ENCODE measurements at regions not wholly inside any gene's neighbourhood (a gene's known extent, or its start where the extent isn't known, plus 50 kb on each side); places are given as distances from the start of the nearest gene placed in this dataset.

GRCh38 chr2:191514613-191515012 lies 163.3 kb upstream of the NABP1 start:
- no peak for DNase-seq (ENCODE audit: low spot score)

GRCh38 chr2:191515551-191515950 lies 162.4 kb upstream of the NABP1 start:
- DNase-seq (ENCODE audit: low spot score), result no peak

- no peak for DNase-seq (ENCODE audit: low spot score)
These were observed 161.7 kb upstream of the NABP1 start for GRCh38 chr2:191516260-191516659.

GRCh38 chr2:191521608-191522208 lies 156.2 kb upstream of the NABP1 start:
- DNase-seq (ENCODE audit: low spot score), result peak; percentile 17

- no peak for DNase-seq (ENCODE audit: low spot score)
These were observed 155.3 kb upstream of the NABP1 start for GRCh38 chr2:191522478-191523120.

- no peak for DNase-seq (ENCODE audit: low spot score)
These were observed 151.8 kb upstream of the NABP1 start for GRCh38 chr2:191526091-191526490.

GRCh38 chr2:191526536-191526935 lies 151.4 kb upstream of the NABP1 start:
- no peak for DNase-seq (ENCODE audit: low spot score)

- no peak for DNase-seq (ENCODE audit: low spot score)
These were observed 150.9 kb upstream of the NABP1 start for GRCh38 chr2:191526953-191527556.

GRCh38 chr2:191530618-191531017 lies 147.3 kb upstream of the NABP1 start:
- DNase-seq (ENCODE audit: low spot score), result no peak

- DNase-seq (ENCODE audit: low spot score), result no peak
These were observed 144.2 kb upstream of the NABP1 start for GRCh38 chr2:191533693-191534180.

- no peak for DNase-seq (ENCODE audit: low spot score)
These were observed 140.0 kb upstream of the NABP1 start for GRCh38 chr2:191537921-191538320.

- no peak for DNase-seq (ENCODE audit: low spot score)
These were observed 139.5 kb upstream of the NABP1 start for GRCh38 chr2:191538334-191538903.

GRCh38 chr2:191539068-191539467 lies 138.9 kb upstream of the NABP1 start:
- no peak for DNase-seq (ENCODE audit: low spot score)

GRCh38 chr2:191540681-191541080 lies 137.3 kb upstream of the NABP1 start:
- no peak for DNase-seq (ENCODE audit: low spot score)

GRCh38 chr2:191543708-191544107 lies 134.2 kb upstream of the NABP1 start:
- DNase-seq (ENCODE audit: low spot score), result no peak

GRCh38 chr2:191544461-191545062 lies 133.4 kb upstream of the NABP1 start:
- DNase-seq (ENCODE audit: low spot score), result no peak

- no peak for DNase-seq (ENCODE audit: low spot score)
These were observed 132.6 kb upstream of the NABP1 start for GRCh38 chr2:191545361-191545760.

- no peak for DNase-seq (ENCODE audit: low spot score)
These were observed 125.9 kb upstream of the NABP1 start for GRCh38 chr2:191552066-191552465.

GRCh38 chr2:191554240-191554639 lies 123.7 kb upstream of the NABP1 start:
- no peak for DNase-seq (ENCODE audit: low spot score)

- peak; percentile 88 for DNase-seq (ENCODE audit: low spot score)
These were observed 122.7 kb upstream of the NABP1 start for GRCh38 chr2:191555092-191555742.

- DNase-seq (ENCODE audit: low spot score), result no peak
These were observed 121.5 kb upstream of the NABP1 start for GRCh38 chr2:191556463-191556862.

GRCh38 chr2:191557841-191558240 lies 120.1 kb upstream of the NABP1 start:
- no peak for DNase-seq (ENCODE audit: low spot score)
